ENCODE measurements at regions not wholly inside any gene's neighbourhood (a gene's known extent, or its start where the extent isn't known, plus 50 kb on each side); places are given as distances from the start of the nearest gene placed in this dataset.
"Not testable (repeated sequence)": the region's sequence is repeated elsewhere in the genome, so short reads cannot be mapped to it uniquely, and the experiment has no call there.

- ATAC-seq (ENCODE audit: low read depth); CTCF ChIA-PET; H3K27ac ChIP-seq (ENCODE audit: low read length in 2 of 2); POLR2A ChIA-PET; H4K20me1 ChIP-seq (ENCODE audit: control insufficient read depth, insufficient read depth, low read length, poor library complexity, severe bottlenecking); DNase-seq; H3K27me3 Mint-ChIP-seq; intact Hi-C loops (cut with micrococcal nuclease); H3K4me1 Mint-ChIP-seq; H3K36me3 ChIP-seq (replicated peaks in 1 of 2; ENCODE audit: control extremely low read depth in 1 of 2, control insufficient read depth in 1 of 2, extremely low read depth in 1 of 2, insufficient read depth in 2 of 2, low read length in 1 of 2); H3K4me3 Mint-ChIP-seq; H3K79me2 ChIP-seq (ENCODE audit: control insufficient read depth, insufficient read depth, low read length); H3K27ac Mint-ChIP-seq; H3K9me3 Mint-ChIP-seq (ENCODE audit: insufficient read depth); H3K4me1 ChIP-seq (ENCODE audit: control insufficient read depth in 2 of 2, insufficient read depth in 2 of 2, low read length in 2 of 2); H3K4me2 ChIP-seq (replicated peaks; ENCODE audit: low read depth, low read length, poor library complexity, severe bottlenecking); H3K4me3 ChIP-seq (ENCODE audit: control extremely low read depth in 1 of 5, extremely low read depth in 1 of 5, insufficient read depth in 1 of 5, low read depth in 2 of 5, low read length in 4 of 5); H3K9ac ChIP-seq (ENCODE audit: low read length); H3K9me3 ChIP-seq (ENCODE audit: control extremely low read depth in 1 of 3, control insufficient read depth in 2 of 3, insufficient read depth in 1 of 3, low read length in 2 of 3); H3K27me3 ChIP-seq (replicated peaks in 1 of 4; ENCODE audit: control extremely low read depth in 1 of 4, control insufficient read depth in 3 of 4, insufficient read depth in 4 of 4, low read length in 3 of 4); H2AFZ ChIP-seq (ENCODE audit: insufficient read depth, low read depth, low read length, poor library complexity, severe bottlenecking): not testable (repeated sequence)
- WGBS (ENCODE audit: insufficient coverage): no CpG with 5 or more reads among the region's 1 CpG
These were observed 227.4 kb downstream of the SPATA31A1 start for GRCh38 chr9:39582677-39583412.

DNA sequence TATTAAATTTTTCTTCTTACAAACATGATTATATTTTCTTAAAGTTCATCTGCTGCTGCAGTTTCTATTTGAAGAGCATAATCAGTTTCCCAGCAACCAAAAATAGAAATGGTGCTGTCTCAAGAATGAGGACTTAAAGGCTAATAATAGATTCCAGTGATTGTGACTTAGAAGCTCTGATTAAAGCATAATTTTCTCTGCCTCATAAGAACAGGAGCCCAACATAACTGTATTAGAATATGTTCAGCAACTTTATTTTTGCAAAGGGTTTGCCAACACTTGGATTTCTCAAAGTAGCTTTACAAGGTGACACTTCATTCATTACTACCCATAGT, 227.9 kb downstream of the SPATA31A1 start:
- DNase-seq; H3K9me3 ChIP-seq (ENCODE audit: control extremely low read depth in 1 of 3, control insufficient read depth in 2 of 3, insufficient read depth in 1 of 3, low read length in 2 of 3); H3K27ac ChIP-seq (ENCODE audit: low read length in 2 of 2); H3K79me2 ChIP-seq (ENCODE audit: control insufficient read depth, insufficient read depth, low read length); H3K4me3 Mint-ChIP-seq; POLR2A ChIA-PET; H3K4me3 ChIP-seq (ENCODE audit: control extremely low read depth in 1 of 5, extremely low read depth in 1 of 5, insufficient read depth in 1 of 5, low read depth in 2 of 5, low read length in 4 of 5); CTCF ChIA-PET; H3K36me3 ChIP-seq (replicated peaks in 1 of 2; ENCODE audit: control extremely low read depth in 1 of 2, control insufficient read depth in 1 of 2, extremely low read depth in 1 of 2, insufficient read depth in 2 of 2, low read length in 1 of 2); H3K4me1 ChIP-seq (ENCODE audit: control insufficient read depth in 2 of 2, insufficient read depth in 2 of 2, low read length in 2 of 2); H3K4me1 Mint-ChIP-seq; ATAC-seq (ENCODE audit: low read depth); H3K9me3 Mint-ChIP-seq (ENCODE audit: insufficient read depth); H4K20me1 ChIP-seq (ENCODE audit: control insufficient read depth, insufficient read depth, low read length, poor library complexity, severe bottlenecking); H3K27me3 Mint-ChIP-seq; H3K9ac ChIP-seq (ENCODE audit: low read length); H3K27ac Mint-ChIP-seq; H3K4me2 ChIP-seq (replicated peaks; ENCODE audit: low read depth, low read length, poor library complexity, severe bottlenecking); H3K27me3 ChIP-seq (replicated peaks in 1 of 4; ENCODE audit: control extremely low read depth in 1 of 4, control insufficient read depth in 3 of 4, insufficient read depth in 4 of 4, low read length in 3 of 4); intact Hi-C loops (cut with micrococcal nuclease); H2AFZ ChIP-seq (ENCODE audit: insufficient read depth, low read depth, low read length, poor library complexity, severe bottlenecking): not testable (repeated sequence)

- H3K9ac ChIP-seq (ENCODE audit: low read length); H3K4me1 Mint-ChIP-seq; H3K27me3 Mint-ChIP-seq; H3K27ac ChIP-seq (ENCODE audit: low read length in 2 of 2); H3K9me3 Mint-ChIP-seq (ENCODE audit: insufficient read depth); H3K27me3 ChIP-seq (replicated peaks in 1 of 4; ENCODE audit: control extremely low read depth in 1 of 4, control insufficient read depth in 3 of 4, insufficient read depth in 4 of 4, low read length in 3 of 4); H3K4me2 ChIP-seq (replicated peaks; ENCODE audit: low read depth, low read length, poor library complexity, severe bottlenecking); H3K27ac Mint-ChIP-seq; H4K20me1 ChIP-seq (ENCODE audit: control insufficient read depth, insufficient read depth, low read length, poor library complexity, severe bottlenecking); H3K79me2 ChIP-seq (ENCODE audit: control insufficient read depth, insufficient read depth, low read length); H2AFZ ChIP-seq (ENCODE audit: insufficient read depth, low read depth, low read length, poor library complexity, severe bottlenecking); intact Hi-C loops (cut with micrococcal nuclease); DNase-seq; H3K4me3 ChIP-seq (ENCODE audit: control extremely low read depth in 1 of 5, extremely low read depth in 1 of 5, insufficient read depth in 1 of 5, low read depth in 2 of 5, low read length in 4 of 5); CTCF ChIA-PET; H3K9me3 ChIP-seq (ENCODE audit: control extremely low read depth in 1 of 3, control insufficient read depth in 2 of 3, insufficient read depth in 1 of 3, low read length in 2 of 3); POLR2A ChIA-PET; H3K4me3 Mint-ChIP-seq; ATAC-seq (ENCODE audit: low read depth); H3K4me1 ChIP-seq (ENCODE audit: control insufficient read depth in 2 of 2, insufficient read depth in 2 of 2, low read length in 2 of 2); H3K36me3 ChIP-seq (replicated peaks in 1 of 2; ENCODE audit: control extremely low read depth in 1 of 2, control insufficient read depth in 1 of 2, extremely low read depth in 1 of 2, insufficient read depth in 2 of 2, low read length in 1 of 2): not testable (repeated sequence)
- 96% methylated on average over 4 of the region's 7 CpGs for WGBS (ENCODE audit: insufficient coverage)
These were observed 229.8 kb downstream of the SPATA31A1 start for GRCh38 chr9:39585233-39585632.
